Immature natural killer cell (primary cell): ENCODE measurements at regions not wholly inside any gene's neighbourhood (a gene's known extent, or its start where the extent isn't known, plus 50 kb on each side); places are given as distances from the start of the nearest gene placed in this dataset.

Experiments
- DNase-seq, 3 donors: peaks; one replicate each; pipeline ENCODE4 v3.0.0; 2022; ENCODE audit warnings: mixed read lengths in 1 of 3
- H3K27ac Mint-ChIP-seq, 6 donors: one replicate each; pipeline ENCODE4 v1.8.0; 2020; ENCODE audit warnings: mixed read lengths in 6 of 6, mild to moderate bottlenecking in 5 of 6, inconsistent platforms in 4 of 6, moderate library complexity in 3 of 6
- H3K27me3 Mint-ChIP-seq, 3 donors: one replicate each; pipeline ENCODE4 v1.8.0; 2020 to 2021; ENCODE audit warnings: low read depth in 3 of 3, mild to moderate bottlenecking in 3 of 3, mixed read lengths in 3 of 3, moderate library complexity in 3 of 3, inconsistent platforms in 1 of 3
- H3K36me3 Mint-ChIP-seq, 3 donors: one replicate each; pipeline ENCODE4 v1.8.0; 2020; ENCODE audit warnings: mixed read lengths in 3 of 3, inconsistent platforms in 2 of 3, mild to moderate bottlenecking in 2 of 3
- H3K4me1 Mint-ChIP-seq, 2 donors: one replicate each; pipeline ENCODE4 v1.8.0; 2020; ENCODE audit warnings: inconsistent platforms in 2 of 2, mild to moderate bottlenecking in 2 of 2, mixed read lengths in 2 of 2, moderate library complexity in 1 of 2
- H3K4me3 Mint-ChIP-seq, 5 donors: one replicate each; pipeline ENCODE4 v1.8.0; 2020; ENCODE audit warnings: mild to moderate bottlenecking in 5 of 5, mixed read lengths in 5 of 5, inconsistent platforms in 3 of 5, moderate library complexity in 3 of 5
- H3K9me3 Mint-ChIP-seq, 6 donors: one replicate each; pipeline ENCODE4 v1.8.0; 2020; ENCODE audit warnings: mild to moderate bottlenecking in 6 of 6, mixed read lengths in 6 of 6, inconsistent platforms in 4 of 6, moderate library complexity in 3 of 6

GRCh38 chr16:74029115-74029792 lies 267.4 kb upstream of the PSMD7 start:
- Mint-ChIP-seq H3K4me1 (no peaks in the 10 kb centered on the region), H3K9me3 (no peaks in the 10 kb centered on the region), H3K27me3 (peaks cover 0 to 3% (median 2%) of the 10 kb centered on the region in 3 donors), H3K36me3 (no peaks in the 10 kb centered on the region), H3K27ac (no peak overlapping the region), H3K4me3 (no peak overlapping the region)
- no peak for DNase-seq

GRCh38 chr16:74026373-74027281 lies 270.0 kb upstream of the PSMD7 start:
- Mint-ChIP-seq H3K27ac (no peak overlapping the region), H3K36me3 (no peaks in the 10 kb centered on the region), H3K27me3 (peaks cover 0 to 3% (median 2%) of the 10 kb centered on the region in 3 donors), H3K4me1 (no peaks in the 10 kb centered on the region), H3K9me3 (peaks cover 0 to 2% (median 0%) of the 10 kb centered on the region in 6 donors), H3K4me3 (no peak overlapping the region)
- no peak for DNase-seq

GRCh38 chr16:74024953-74025352 lies 271.7 kb upstream of the PSMD7 start:
- Mint-ChIP-seq H3K4me3 (no peak overlapping the region), H3K9me3 (peaks cover 0 to 2% (median 0%) of the 10 kb centered on the region in 6 donors), H3K27ac (no peak overlapping the region), H3K36me3 (no peaks in the 10 kb centered on the region), H3K27me3 (peaks cover 0 to 3% (median 1%) of the 10 kb centered on the region in 3 donors), H3K4me1 (no peaks in the 10 kb centered on the region)
- no peak for DNase-seq

GRCh38 chr16:74020095-74020670 lies 276.4 kb upstream of the PSMD7 start:
- Mint-ChIP-seq H3K4me1 (no peaks in the 10 kb centered on the region), H3K4me3 (no peak overlapping the region), H3K36me3 (no peaks in the 10 kb centered on the region), H3K9me3 (peaks cover 0 to 2% (median 0%) of the 10 kb centered on the region in 6 donors), H3K27me3 (peaks cover 0 to 3% (median 2%) of the 10 kb centered on the region in 3 donors), H3K27ac (no peak overlapping the region)
- no peak for DNase-seq

- no peak for DNase-seq
- Mint-ChIP-seq H3K27ac (no peak overlapping the region), H3K9me3 (peaks cover 0 to 4% (median 0%) of the 10 kb centered on the region in 6 donors), H3K4me3 (no peak overlapping the region), H3K36me3 (no peaks in the 10 kb centered on the region), H3K4me1 (no peaks in the 10 kb centered on the region), H3K27me3 (peaks cover 0 to 3% (median 2%) of the 10 kb centered on the region in 3 donors)
Measured at GRCh38 chr16:74019612-74020011, 277.0 kb upstream of the PSMD7 start.

- H3K27ac Mint-ChIP-seq: no peak overlapping the region
- no peak for DNase-seq
- H3K4me3 Mint-ChIP-seq: no peak overlapping the region
- no peaks in the 10 kb centered on the region for H3K4me1 Mint-ChIP-seq
- H3K27me3 Mint-ChIP-seq: peaks cover 0 to 3% (median 2%) of the 10 kb centered on the region in 3 donors
- peaks cover 0 to 9% (median 0%) of the 10 kb centered on the region in 6 donors for H3K9me3 Mint-ChIP-seq
- no peaks in the 10 kb centered on the region for H3K36me3 Mint-ChIP-seq
Measured at GRCh38 chr16:74015953-74016352, 280.7 kb upstream of the PSMD7 start.

- Mint-ChIP-seq H3K36me3 (no peaks in the 10 kb centered on the region), H3K4me3 (no peak overlapping the region), H3K9me3 (peaks cover 0 to 8% (median 4%) of the 10 kb centered on the region in 6 donors), H3K27me3 (peaks cover 0 to 4% (median 2%) of the 10 kb centered on the region in 3 donors), H3K4me1 (no peaks in the 10 kb centered on the region), H3K27ac (no peak overlapping the region)
- DNase-seq: no peak
Measured at GRCh38 chr16:73998707-73999106, 297.9 kb upstream of the PSMD7 start.

- Mint-ChIP-seq H3K4me3 (no peak overlapping the region), H3K36me3 (no peaks in the 10 kb centered on the region), H3K4me1 (no peaks in the 10 kb centered on the region), H3K9me3 (peaks cover 0 to 5% (median 0%) of the 10 kb centered on the region in 6 donors), H3K27ac (no peak overlapping the region), H3K27me3 (peaks cover 0 to 4% (median 2%) of the 10 kb centered on the region in 3 donors)
- no peak for DNase-seq
Measured at GRCh38 chr16:73997971-73998370, 298.6 kb upstream of the PSMD7 start.

GRCh38 chr16:73997340-73997711 lies 299.3 kb upstream of the PSMD7 start:
- Mint-ChIP-seq H3K36me3 (no peaks in the 10 kb centered on the region), H3K27me3 (peaks cover 0 to 4% (median 2%) of the 10 kb centered on the region in 3 donors), H3K27ac (no peak overlapping the region), H3K9me3 (peaks cover 0 to 5% (median under 1%) of the 10 kb centered on the region in 6 donors), H3K4me3 (no peak overlapping the region), H3K4me1 (no peaks in the 10 kb centered on the region)
- no peak for DNase-seq

- H3K4me1 Mint-ChIP-seq: no peaks in the 10 kb centered on the region
- peaks cover 0 to 4% (median 2%) of the 10 kb centered on the region in 3 donors for H3K27me3 Mint-ChIP-seq
- peaks cover 0 to 6% (median 0%) of the 10 kb centered on the region in 6 donors for H3K9me3 Mint-ChIP-seq
- H3K4me3 Mint-ChIP-seq: no peak overlapping the region
- no peak overlapping the region for H3K27ac Mint-ChIP-seq
- H3K36me3 Mint-ChIP-seq: no peaks in the 10 kb centered on the region
- no peak for DNase-seq
Measured at GRCh38 chr16:73996624-73997339, 299.8 kb upstream of the PSMD7 start.

- no peak for DNase-seq
- Mint-ChIP-seq H3K4me1 (no peaks in the 10 kb centered on the region), H3K27me3 (peaks cover 0 to 4% (median 0%) of the 10 kb centered on the region in 3 donors), H3K9me3 (peaks cover 0 to 6% (median 0%) of the 10 kb centered on the region in 6 donors), H3K27ac (no peak overlapping the region), H3K36me3 (no peaks in the 10 kb centered on the region), H3K4me3 (no peak overlapping the region)
Measured at GRCh38 chr16:73993878-73994277, 302.7 kb upstream of the PSMD7 start.

GRCh38 chr16:73978407-73978784 lies 318.2 kb upstream of the PSMD7 start:
- H3K4me3 Mint-ChIP-seq: no peak overlapping the region
- peaks cover 0 to 2% (median 2%) of the 10 kb centered on the region in 3 donors for H3K27me3 Mint-ChIP-seq
- H3K27ac Mint-ChIP-seq: no peak overlapping the region

GRCh38 chr16:73976644-73977043 lies 320.0 kb upstream of the PSMD7 start:
- no peak for DNase-seq
- Mint-ChIP-seq H3K27me3 (peaks cover 0 to 2% (median 2%) of the 10 kb centered on the region in 3 donors), H3K4me1 (no peaks in the 10 kb centered on the region), H3K4me3 (no peak overlapping the region), H3K36me3 (peaks cover 0 to 4% (median 0%) of the 10 kb centered on the region in 3 donors), H3K9me3 (peaks cover 0 to 18% (median 4%) of the 10 kb centered on the region in 6 donors), H3K27ac (no peak overlapping the region)

More at GRCh38 chr16:73978407-73978784, 318.2 kb upstream of the PSMD7 start:
- Mint-ChIP-seq H3K9me3 (peaks cover 0 to 31% (median 5%) of the 10 kb centered on the region in 6 donors), H3K36me3 (peaks cover 0 to 4% (median 0%) of the 10 kb centered on the region in 3 donors), H3K4me1 (no peaks in the 10 kb centered on the region)
- no peak for DNase-seq
